RPMI8226 (cell line): ENCODE measurements at regions not wholly inside any gene's neighbourhood (a gene's known extent, or its start where the extent isn't known, plus 50 kb on each side); places are given as distances from the start of the nearest gene placed in this dataset.

Experiments used
- DNase-seq: peaks from one replicate; pipeline ENCODE4 v3.0.0-alpha.2; 2015

GRCh38 chr5:174159327-174160114, 114.0 kb downstream of the NSG2 start:
- DNase-seq: no peak

GRCh38 chr5:174165406-174165805, 119.9 kb downstream of the NSG2 start:
- no peak for DNase-seq

- no peak for DNase-seq
These were observed 120.9 kb downstream of the NSG2 start for GRCh38 chr5:174166231-174167079.

- no peak for DNase-seq
These were observed 121.8 kb downstream of the NSG2 start for GRCh38 chr5:174167080-174167910.

- DNase-seq: no peak
These were observed 126.6 kb downstream of the NSG2 start for GRCh38 chr5:174172152-174172551.

GRCh38 chr5:174172566-174172965, 127.1 kb downstream of the NSG2 start:
- DNase-seq: no peak

GRCh38 chr5:174173766-174174165, 128.3 kb downstream of the NSG2 start:
- DNase-seq: no peak

GRCh38 chr5:174175716-174176268, 130.3 kb downstream of the NSG2 start:
- no peak for DNase-seq

GRCh38 chr5:174176511-174176910, 131.0 kb downstream of the NSG2 start:
- DNase-seq: no peak

GRCh38 chr5:174177531-174177930, 132.0 kb downstream of the NSG2 start:
- no peak for DNase-seq

GRCh38 chr5:174177976-174178605, 132.6 kb downstream of the NSG2 start:
- DNase-seq: peak; percentile 63

GRCh38 chr5:174180639-174181038, 135.1 kb downstream of the NSG2 start:
- no peak for DNase-seq

- DNase-seq: no peak
These were observed 136.6 kb downstream of the NSG2 start for GRCh38 chr5:174182111-174182510.

GRCh38 chr5:174183701-174184100, 138.2 kb downstream of the NSG2 start:
- DNase-seq: no peak

GRCh38 chr5:174185506-174185905, 140.0 kb downstream of the NSG2 start:
- no peak for DNase-seq

GRCh38 chr5:174186096-174186695, 140.7 kb downstream of the NSG2 start:
- DNase-seq: no peak

- DNase-seq: no peak
These were observed 141.5 kb downstream of the NSG2 start for GRCh38 chr5:174187001-174187400.

GRCh38 chr5:174187481-174187880, 142.0 kb downstream of the NSG2 start:
- no peak for DNase-seq

GRCh38 chr5:174188295-174188694, 142.8 kb downstream of the NSG2 start:
- peak; percentile 33 for DNase-seq

- DNase-seq: no peak
These were observed 144.4 kb downstream of the NSG2 start for GRCh38 chr5:174189654-174190541.

GRCh38 chr5:174191076-174191475, 145.6 kb downstream of the NSG2 start:
- no peak for DNase-seq
